GM13977 (cell line): ENCODE measurements at regions not wholly inside any gene's neighbourhood (a gene's known extent, or its start where the extent isn't known, plus 50 kb on each side); places are given as distances from the start of the nearest gene placed in this dataset.

Source experiments
- DNase-seq: peaks from one replicate; pipeline ENCODE4 v3.0.0; 2012; ENCODE audit warnings: low spot score
- CTCF ChIP-seq: IDR thresholded peaks from 2 replicates; pipeline ENCODE4 v1.5.1; 2012; ENCODE audit warnings: mild to moderate bottlenecking, control low read depth; ENCODE audit not compliant: insufficient read depth; ENCODE audit errors: extremely low read depth, missing control alignments
- in situ Hi-C: fragments of 300-500 bp; cut with MboI; formaldehyde crosslinking; loops from one replicate; pipeline ENCODE4 v1.12.0; 2022; ENCODE audit warnings: low sequenced_read_pairs, low pct_unique_long_range_greater_than_20kb, mixed read lengths, inconsistent platforms; ENCODE audit not compliant: unreplicated experiment

DNA sequence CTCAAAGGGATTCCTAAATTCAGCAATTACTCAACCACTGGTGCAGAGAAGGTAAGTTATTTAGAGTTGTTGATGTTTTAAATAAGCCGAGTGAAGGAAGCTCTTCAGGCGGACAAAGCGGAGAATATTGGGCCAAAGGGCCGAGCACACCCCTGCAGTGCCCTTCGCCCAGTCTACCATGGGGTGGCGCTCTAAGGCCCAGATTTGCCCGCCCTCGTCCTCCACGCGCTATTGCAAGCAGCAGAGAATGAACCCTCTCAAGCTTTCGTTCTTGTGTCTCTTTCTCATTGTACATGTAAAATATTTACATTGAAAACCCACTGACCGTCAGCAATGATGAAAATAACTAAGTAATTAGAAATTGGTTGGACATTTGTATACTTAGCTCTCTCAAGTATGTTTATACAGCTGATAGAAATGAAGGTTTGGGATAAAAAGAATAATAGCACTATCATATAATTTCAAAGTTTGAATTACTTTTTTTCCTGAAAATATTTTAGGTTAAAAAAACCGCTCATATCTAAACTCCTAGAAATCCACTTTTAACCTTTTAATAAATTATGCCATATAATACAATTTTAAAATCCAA is 195.0 kb upstream of the CEP162 start:
- peak; percentile 64 for TF ChIP-seq CTCF
- in situ Hi-C loops, result loop anchor here (25.0 kb wide), 1 partner anchor 160 kb away; no protein-coding TSS in a partner anchor
- DNase-seq, result peak; percentile 9

DNA sequence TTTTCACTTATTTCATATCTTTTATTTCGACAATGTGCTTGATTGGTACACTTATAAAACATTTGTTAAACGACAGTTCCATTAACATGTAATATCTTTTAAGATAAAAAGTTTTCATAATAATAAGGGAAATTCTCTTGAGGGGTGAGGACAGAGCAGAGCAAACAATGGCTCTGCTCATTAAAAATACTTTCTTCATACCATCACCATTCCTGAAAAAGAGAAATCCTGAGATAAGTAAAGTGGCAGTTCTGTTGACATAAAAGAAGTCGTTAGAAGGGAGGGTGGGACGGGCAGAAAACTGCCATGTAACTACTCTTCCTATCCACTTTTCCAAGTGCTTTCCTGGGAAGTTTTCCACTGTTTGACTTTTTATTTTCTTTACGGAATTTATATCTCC is 193.6 kb upstream of the CEP162 start:
- no peak for DNase-seq
- in situ Hi-C loops, result loop anchor here (25.0 kb wide), 1 partner anchor 159 kb away; no protein-coding TSS in a partner anchor
- TF ChIP-seq CTCF, result no peak

- DNase-seq, result no peak
- TF ChIP-seq CTCF, result no peak
- in situ Hi-C loops, result loop anchor here (25.0 kb wide), 1 partner anchor 155 kb away; no protein-coding TSS in a partner anchor
These were observed 189.8 kb upstream of the CEP162 start for GRCh38 chr6:84417260-84417659.

- DNase-seq, result no peak
- in situ Hi-C loops, result loop anchor here (25.0 kb wide), 1 partner anchor 154 kb away; no protein-coding TSS in a partner anchor
- no peak for TF ChIP-seq CTCF
These were observed 188.7 kb upstream of the CEP162 start for GRCh38 chr6:84416043-84416657.

- no peak for TF ChIP-seq CTCF
- no peak for DNase-seq
- in situ Hi-C loops, result loop anchor here (25.0 kb wide), 1 partner anchor 153 kb away; no protein-coding TSS in a partner anchor
These were observed 188.1 kb upstream of the CEP162 start for GRCh38 chr6:84415517-84415916.

GRCh38 chr6:84415068-84415467 is 187.6 kb upstream of the CEP162 start:
- no peak for TF ChIP-seq CTCF
- DNase-seq, result no peak
- in situ Hi-C loops, result loop anchor here (25.0 kb wide), 1 partner anchor 153 kb away; no protein-coding TSS in a partner anchor
